ENCODE measurements at regions not wholly inside any gene's neighbourhood (a gene's known extent, or its start where the extent isn't known, plus 50 kb on each side); places are given as distances from the start of the nearest gene placed in this dataset.

GRCh38 chr6:167735084-167735950, 91.4 kb upstream of the AFDN start (continued):
- TF ChIP-seq, protein P1, sequence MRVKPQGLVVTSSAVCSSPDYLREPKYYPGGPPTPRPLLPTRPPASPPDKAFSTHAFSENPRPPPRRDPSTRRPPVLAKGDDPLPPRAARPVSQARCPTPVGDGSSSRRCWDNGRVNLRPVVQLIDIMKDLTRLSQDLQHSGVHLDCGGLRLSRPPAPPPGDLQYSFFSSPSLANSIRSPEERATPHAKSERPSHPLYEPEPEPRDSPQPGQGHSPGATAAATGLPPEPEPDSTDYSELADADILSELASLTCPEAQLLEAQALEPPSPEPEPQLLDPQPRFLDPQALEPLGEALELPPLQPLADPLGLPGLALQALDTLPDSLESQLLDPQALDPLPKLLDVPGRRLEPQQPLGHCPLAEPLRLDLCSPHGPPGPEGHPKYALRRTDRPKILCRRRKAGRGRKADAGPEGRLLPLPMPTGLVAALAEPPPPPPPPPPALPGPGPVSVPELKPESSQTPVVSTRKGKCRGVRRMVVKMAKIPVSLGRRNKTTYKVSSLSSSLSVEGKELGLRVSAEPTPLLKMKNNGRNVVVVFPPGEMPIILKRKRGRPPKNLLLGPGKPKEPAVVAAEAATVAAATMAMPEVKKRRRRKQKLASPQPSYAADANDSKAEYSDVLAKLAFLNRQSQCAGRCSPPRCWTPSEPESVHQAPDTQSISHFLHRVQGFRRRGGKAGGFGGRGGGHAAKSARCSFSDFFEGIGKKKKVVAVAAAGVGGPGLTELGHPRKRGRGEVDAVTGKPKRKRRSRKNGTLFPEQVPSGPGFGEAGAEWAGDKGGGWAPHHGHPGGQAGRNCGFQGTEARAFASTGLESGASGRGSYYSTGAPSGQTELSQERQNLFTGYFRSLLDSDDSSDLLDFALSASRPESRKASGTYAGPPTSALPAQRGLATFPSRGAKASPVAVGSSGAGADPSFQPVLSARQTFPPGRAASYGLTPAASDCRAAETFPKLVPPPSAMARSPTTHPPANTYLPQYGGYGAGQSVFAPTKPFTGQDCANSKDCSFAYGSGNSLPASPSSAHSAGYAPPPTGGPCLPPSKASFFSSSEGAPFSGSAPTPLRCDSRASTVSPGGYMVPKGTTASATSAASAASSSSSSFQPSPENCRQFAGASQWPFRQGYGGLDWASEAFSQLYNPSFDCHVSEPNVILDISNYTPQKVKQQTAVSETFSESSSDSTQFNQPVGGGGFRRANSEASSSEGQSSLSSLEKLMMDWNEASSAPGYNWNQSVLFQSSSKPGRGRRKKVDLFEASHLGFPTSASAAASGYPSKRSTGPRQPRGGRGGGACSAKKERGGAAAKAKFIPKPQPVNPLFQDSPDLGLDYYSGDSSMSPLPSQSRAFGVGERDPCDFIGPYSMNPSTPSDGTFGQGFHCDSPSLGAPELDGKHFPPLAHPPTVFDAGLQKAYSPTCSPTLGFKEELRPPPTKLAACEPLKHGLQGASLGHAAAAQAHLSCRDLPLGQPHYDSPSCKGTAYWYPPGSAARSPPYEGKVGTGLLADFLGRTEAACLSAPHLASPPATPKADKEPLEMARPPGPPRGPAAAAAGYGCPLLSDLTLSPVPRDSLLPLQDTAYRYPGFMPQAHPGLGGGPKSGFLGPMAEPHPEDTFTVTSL (CRISPR knock-in tag; IDR thresholded peaks at IDR 0.05; ENCODE audit: borderline replicate concordance), result peak; percentile 80
- TF ChIP-seq SP5 (CRISPR knock-in tag; IDR thresholded peaks at IDR 0.05; ENCODE audit: borderline replicate concordance, low read depth) (no peak), TBX3 (IDR thresholded peaks at IDR 0.05; ENCODE audit: borderline replicate concordance) (no peak; the same call in 1 of the 2 replicates), ZBTB42 (CRISPR knock-in tag; IDR thresholded peaks at IDR 0.05) (peak; percentile 35; the same call in 1 of the 2 replicates), ZFYVE20 (CRISPR knock-in tag; IDR thresholded peaks at IDR 0.05; ENCODE audit: borderline replicate concordance, low read depth) (no peak), PBX3 (CRISPR knock-in tag; IDR thresholded peaks at IDR 0.05; ENCODE audit: borderline replicate concordance) (no peak), ZFP1 (CRISPR knock-in tag; IDR thresholded peaks at IDR 0.05) (no peak), ZNF747 (CRISPR knock-in tag; IDR thresholded peaks at IDR 0.05; ENCODE audit: borderline replicate concordance) (peak; percentile 56; the same call in 1 of the 2 replicates), KLF9 (CRISPR knock-in tag; IDR thresholded peaks at IDR 0.05; ENCODE audit: low read depth) (no peak), ZKSCAN1 (IDR thresholded peaks at IDR 0.05; ENCODE audit: low read length) (no peak), ZIK1 (CRISPR knock-in tag; IDR thresholded peaks at IDR 0.05; ENCODE audit: borderline replicate concordance, low read depth) (no peak), GATA4 (IDR thresholded peaks at IDR 0.05; ENCODE audit: borderline replicate concordance, low read depth) (peak; percentile 56; the same call in 1 of the 2 replicates), TSC22D2 (CRISPR knock-in tag; IDR thresholded peaks at IDR 0.05; ENCODE audit: borderline replicate concordance) (no peak), REXO4 (CRISPR knock-in tag; IDR thresholded peaks at IDR 0.05; ENCODE audit: borderline replicate concordance) (no peak), TOPORS (CRISPR knock-in tag; IDR thresholded peaks at IDR 0.05) (peak; percentile 87), ZNF724P (CRISPR knock-in tag; IDR thresholded peaks at IDR 0.05; ENCODE audit: borderline replicate concordance) (0 out of 2 replicates have a peak, but pooled peaks have one; percentile 17), ASH2L (IDR thresholded peaks at IDR 0.05; ENCODE audit: insufficient read length, low read depth, low read length) (peak; percentile 37)
- TF ChIP-seq, protein P2, sequence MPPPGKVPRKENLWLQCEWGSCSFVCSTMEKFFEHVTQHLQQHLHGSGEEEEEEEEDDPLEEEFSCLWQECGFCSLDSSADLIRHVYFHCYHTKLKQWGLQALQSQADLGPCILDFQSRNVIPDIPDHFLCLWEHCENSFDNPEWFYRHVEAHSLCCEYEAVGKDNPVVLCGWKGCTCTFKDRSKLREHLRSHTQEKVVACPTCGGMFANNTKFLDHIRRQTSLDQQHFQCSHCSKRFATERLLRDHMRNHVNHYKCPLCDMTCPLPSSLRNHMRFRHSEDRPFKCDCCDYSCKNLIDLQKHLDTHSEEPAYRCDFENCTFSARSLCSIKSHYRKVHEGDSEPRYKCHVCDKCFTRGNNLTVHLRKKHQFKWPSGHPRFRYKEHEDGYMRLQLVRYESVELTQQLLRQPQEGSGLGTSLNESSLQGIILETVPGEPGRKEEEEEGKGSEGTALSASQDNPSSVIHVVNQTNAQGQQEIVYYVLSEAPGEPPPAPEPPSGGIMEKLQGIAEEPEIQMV (CRISPR knock-in tag; IDR thresholded peaks at IDR 0.05; ENCODE audit: low read depth), result no peak
- TF ChIP-seq, protein P3, sequence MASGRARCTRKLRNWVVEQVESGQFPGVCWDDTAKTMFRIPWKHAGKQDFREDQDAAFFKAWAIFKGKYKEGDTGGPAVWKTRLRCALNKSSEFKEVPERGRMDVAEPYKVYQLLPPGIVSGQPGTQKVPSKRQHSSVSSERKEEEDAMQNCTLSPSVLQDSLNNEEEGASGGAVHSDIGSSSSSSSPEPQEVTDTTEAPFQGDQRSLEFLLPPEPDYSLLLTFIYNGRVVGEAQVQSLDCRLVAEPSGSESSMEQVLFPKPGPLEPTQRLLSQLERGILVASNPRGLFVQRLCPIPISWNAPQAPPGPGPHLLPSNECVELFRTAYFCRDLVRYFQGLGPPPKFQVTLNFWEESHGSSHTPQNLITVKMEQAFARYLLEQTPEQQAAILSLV (CRISPR knock-in tag; IDR thresholded peaks at IDR 0.05; ENCODE audit: borderline replicate concordance), result peak; percentile 95
